Common myeloid progenitor, CD34-positive (primary cell): ENCODE measurements at regions not wholly inside any gene's neighbourhood (a gene's known extent, or its start where the extent isn't known, plus 50 kb on each side); places are given as distances from the start of the nearest gene placed in this dataset.
"Not testable (repeated sequence)": the region's sequence is repeated elsewhere in the genome, so short reads cannot be mapped to it uniquely, and the experiment has no call there.

Experiments used
- CTCF ChIA-PET: fragments of 350-600 bp; sonication (Branson Sonifier 250); formaldehyde crosslinking; loops from one replicate; lab custom pipeline; 2021; ENCODE audit warnings: antibody characterized with exemption; lab: Charles Lee
- POLR2A ChIA-PET: fragments of 350-600 bp; sonication (Branson Sonifier 250); formaldehyde crosslinking; loops from one replicate; lab custom pipeline; 2021; ENCODE audit warnings: antibody characterized with exemption; lab: Charles Lee
- DNase-seq, 3 donors: peaks; one replicate each; pipeline versions ENCODE4 v3.0.0 to v3.0.0-alpha.2; 2013
- H3K27ac ChIP-seq, 2 experiments: 1 replicate in 1 of 2; 2 replicates in 1 of 2; pipeline ENCODE4 v1.7.0; 2013; ENCODE audit warnings: inconsistent platforms in 2 of 2, low read length in 2 of 2, mild to moderate bottlenecking in 2 of 2, low read depth in 1 of 2, moderate library complexity in 1 of 2; ENCODE audit not compliant: severe bottlenecking in 2 of 2, insufficient read depth in 1 of 2, poor library complexity in 1 of 2
- H3K27me3 ChIP-seq, 5 experiments: replicated peaks in 2 of 5; 1 replicate in 3 of 5; 2 replicates in 2 of 5; pipeline versions ENCODE4 v1.6.1 to v1.7.0; 2013; ENCODE audit warnings: low read length in 4 of 5, mild to moderate bottlenecking in 2 of 5, moderate library complexity in 2 of 5, inconsistent platforms in 1 of 5; ENCODE audit not compliant: insufficient read depth in 5 of 5, control insufficient read depth in 4 of 5
- H3K36me3 ChIP-seq, 4 experiments: 1 replicate in 2 of 4; 2 replicates in 2 of 4; pipeline versions ENCODE4 v1.6.1 to v1.7.0; 2013; ENCODE audit warnings: low read length in 3 of 4, control low read depth in 1 of 4, mild to moderate bottlenecking in 1 of 4; ENCODE audit not compliant: control insufficient read depth in 4 of 4, insufficient read depth in 4 of 4
- H3K4me1 ChIP-seq, 4 experiments: 1 replicate in 3 of 4; 2 replicates in 1 of 4; pipeline versions ENCODE4 v1.6.1 to v1.7.1; 2013; ENCODE audit warnings: low read length in 3 of 4, mild to moderate bottlenecking in 3 of 4, control low read depth in 1 of 4, inconsistent platforms in 1 of 4, moderate library complexity in 1 of 4; ENCODE audit not compliant: control insufficient read depth in 4 of 4, insufficient read depth in 4 of 4; ENCODE audit errors: control extremely low read depth in 1 of 4
- H3K4me3 ChIP-seq, 7 experiments: 1 replicate in 4 of 7; 2 replicates in 3 of 7; pipeline versions ENCODE4 v1.5.1 to v1.7.0; 2013; ENCODE audit warnings: mild to moderate bottlenecking in 7 of 7, low read length in 6 of 7, moderate library complexity in 6 of 7, inconsistent platforms in 2 of 7, low read depth in 2 of 7, control low read depth in 1 of 7; ENCODE audit not compliant: insufficient read depth in 4 of 7, control insufficient read depth in 1 of 7; ENCODE audit errors: extremely low read depth in 1 of 7
- H3K9me3 ChIP-seq, 5 experiments: 1 replicate in 4 of 5; 2 replicates in 1 of 5; pipeline versions ENCODE4 v1.6.1 to v1.7.1; 2013; ENCODE audit warnings: low read length in 4 of 5, mild to moderate bottlenecking in 2 of 5, inconsistent platforms in 1 of 5, low read depth in 1 of 5, moderate library complexity in 1 of 5; ENCODE audit not compliant: control insufficient read depth in 4 of 5, insufficient read depth in 2 of 5; ENCODE audit errors: control extremely low read depth in 1 of 5
- WGBS: methylation state at CpG from one replicate; pipeline ENCODE4 v1.1.5; 2013; ENCODE audit not compliant: insufficient coverage; 5-methylcytosine and 5-hydroxymethylcytosine counted together

DNA sequence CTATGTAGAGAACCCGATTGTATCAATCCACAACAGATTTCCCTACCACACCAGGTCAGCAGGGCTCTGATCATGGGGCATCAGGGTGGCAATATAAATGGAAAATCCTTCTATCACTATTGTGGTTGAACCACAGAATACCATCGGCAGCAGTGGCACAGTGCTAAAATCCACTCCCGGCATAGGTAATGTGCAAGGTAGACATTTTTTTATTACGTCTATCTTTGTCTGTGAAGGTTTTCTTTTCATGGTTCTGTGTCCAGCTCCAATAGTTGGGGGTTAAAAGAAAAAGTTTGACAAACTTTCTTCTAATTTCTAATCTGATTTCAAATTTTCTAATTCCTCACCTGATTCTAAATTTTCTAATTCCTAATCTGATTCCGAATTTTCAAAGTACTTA, 302.7 kb upstream of the PREP start:
- Histone ChIP-seq H3K27ac (no peak overlapping the region), H3K36me3 (no peaks in the 10 kb centered on the region), H3K27me3 (no peaks in the 10 kb centered on the region), H3K4me3 (no peak overlapping the region), H3K9me3 (peaks cover 0 to 2% (median 0%) of the 10 kb centered on the region in 5 experiments), H3K4me1 (no peaks in the 10 kb centered on the region)
- WGBS, result 100% methylated on average over 3 of the region's 5 CpGs
- ChIA-PET POLR2A (no interaction called here), CTCF (no interaction called here)
- DNase-seq, result no peak

DNA sequence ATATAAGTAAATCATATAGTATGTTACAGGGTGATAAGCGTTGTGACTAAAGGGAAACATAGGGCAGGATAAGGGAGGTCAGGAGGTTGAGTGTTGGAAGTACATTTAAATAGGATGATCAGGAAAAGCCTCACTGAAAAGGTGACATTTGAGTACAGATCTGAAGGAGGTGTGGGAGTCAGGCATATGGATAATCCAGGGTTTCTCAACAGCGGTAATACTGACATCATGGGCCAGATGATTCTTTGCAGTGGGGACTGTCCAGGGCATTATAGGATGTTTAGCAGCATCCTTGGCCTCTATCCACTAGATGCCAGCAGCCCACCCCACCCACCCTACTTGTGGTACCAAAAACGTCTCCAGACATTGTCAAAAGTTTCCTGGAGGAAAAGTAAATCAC, 292.6 kb upstream of the PREP start:
- 100% methylated on average over 1 of the region's 3 CpGs for WGBS
- ChIA-PET CTCF (no interaction called here), POLR2A (no interaction called here)
- H3K4me1 ChIP-seq, result peaks cover 0 to 4% (median 0%) of the 10 kb centered on the region in 4 experiments
- H3K9me3 ChIP-seq, result no peaks in the 10 kb centered on the region
- H3K27me3 ChIP-seq, result no peaks in the 10 kb centered on the region
- H3K27ac ChIP-seq, result no peak overlapping the region
- no peak overlapping the region for H3K4me3 ChIP-seq
- H3K36me3 ChIP-seq, result no peaks in the 10 kb centered on the region
- no peak for DNase-seq

DNA sequence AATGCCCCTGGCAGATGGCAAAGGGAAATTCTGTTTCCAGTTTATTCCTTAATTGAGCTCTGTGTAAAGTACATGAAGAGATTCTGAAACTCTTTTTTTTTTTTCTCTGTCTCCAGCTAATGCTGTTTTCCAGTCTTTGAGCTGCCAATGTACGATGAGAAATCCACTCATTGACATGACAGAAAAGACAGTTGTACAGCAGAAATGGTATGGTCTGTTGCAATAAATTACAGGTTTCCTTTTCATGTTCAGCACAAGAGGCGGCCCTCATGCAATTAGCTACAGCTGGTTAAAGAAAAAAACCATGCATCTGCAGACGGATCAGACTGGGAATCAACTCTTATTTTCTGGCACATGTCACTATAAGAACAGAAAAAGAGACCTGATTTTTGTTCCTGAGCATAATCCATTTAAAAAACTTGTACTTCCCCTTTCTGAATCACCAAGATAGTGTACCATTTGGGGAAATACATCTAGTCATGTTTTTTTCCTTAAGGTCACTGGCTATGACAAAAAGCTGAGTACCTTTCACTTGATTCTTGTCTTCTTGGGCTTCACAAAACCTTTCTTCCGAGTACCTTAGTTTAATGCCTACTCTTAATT, 289.8 kb upstream of the PREP start:
- Histone ChIP-seq H3K4me1 (peaks cover 0 to 4% (median 0%) of the 10 kb centered on the region in 4 experiments), H3K9me3 (peaks cover 0 to 5% (median 0%) of the 10 kb centered on the region in 5 experiments), H3K4me3 (no peak overlapping the region), H3K27me3 (no peaks in the 10 kb centered on the region), H3K27ac (no peak overlapping the region), H3K36me3 (no peaks in the 10 kb centered on the region)
- POLR2A ChIA-PET, result no interaction called here
- peak; percentile 10 to 56 (median 48) for DNase-seq
- 0% methylated on average over 2 of the region's 4 CpGs for WGBS
- CTCF ChIA-PET, result no interaction called here

DNA sequence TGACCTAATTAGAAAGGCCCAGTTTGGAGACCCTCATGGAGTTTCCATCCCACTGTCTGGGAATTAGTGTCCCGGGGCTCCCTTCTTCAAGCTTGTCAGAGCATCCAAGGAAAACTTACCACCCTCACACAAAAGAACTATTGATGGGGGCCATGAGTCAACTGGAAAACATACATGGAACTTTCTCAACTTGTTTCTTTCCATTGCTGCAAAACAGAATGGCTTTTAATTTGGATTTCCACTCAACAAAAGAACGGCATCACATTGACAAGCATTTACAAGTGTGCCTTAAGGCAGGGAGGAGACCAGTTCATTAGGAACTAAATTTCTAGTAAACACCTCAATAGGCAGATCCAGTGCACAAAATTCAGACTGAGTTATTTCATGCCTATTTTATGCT, 289.1 kb upstream of the PREP start:
- no CpG with 5 or more reads among the region's 2 CpGs for WGBS
- POLR2A ChIA-PET, result no interaction called here
- H3K27me3 ChIP-seq, result no peaks in the 10 kb centered on the region
- peaks cover 0 to 4% (median 0%) of the 10 kb centered on the region in 4 experiments for H3K4me1 ChIP-seq
- H3K4me3 ChIP-seq, result no peak overlapping the region
- no peak overlapping the region for H3K27ac ChIP-seq
- CTCF ChIA-PET, result no interaction called here
- DNase-seq, result no peak
- peaks cover 0 to 12% (median 0%) of the 10 kb centered on the region in 5 experiments for H3K9me3 ChIP-seq
- no peaks in the 10 kb centered on the region for H3K36me3 ChIP-seq

DNA sequence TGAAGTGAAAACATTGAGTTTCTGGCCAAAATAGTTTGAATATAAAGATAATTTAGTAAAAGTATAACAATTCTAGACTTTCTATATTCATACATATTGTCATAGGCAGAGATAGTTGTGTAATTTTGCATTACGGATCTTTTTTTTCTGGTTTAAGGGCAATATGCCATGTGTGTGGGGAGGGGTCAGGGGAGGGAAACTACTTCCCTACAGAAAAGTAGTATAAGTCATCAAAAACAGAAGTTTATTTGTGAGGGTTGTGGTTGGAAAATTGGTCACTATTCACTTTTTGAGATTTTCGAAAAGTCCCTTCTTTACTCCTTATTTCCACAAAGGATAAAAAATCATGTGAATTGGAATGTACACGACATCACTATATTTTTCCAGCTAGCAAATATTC, 288.2 kb upstream of the PREP start:
- peaks cover 0 to 17% (median 0%) of the 10 kb centered on the region in 5 experiments for H3K9me3 ChIP-seq
- H3K27ac ChIP-seq, result no peak overlapping the region
- no peak overlapping the region for H3K4me3 ChIP-seq
- H3K27me3 ChIP-seq, result no peaks in the 10 kb centered on the region
- POLR2A ChIA-PET, result no interaction called here
- WGBS, result no CpG with 5 or more reads among the region's 3 CpGs
- DNase-seq, result peak in 2 of 3 donors; percentile 14 to 15
- CTCF ChIA-PET, result interaction anchor here (0.6 kb wide), 1 partner anchor 588 kb away, joined by 4 read pairs; no protein-coding TSS in a partner anchor
- peaks cover 0 to 4% (median 0%) of the 10 kb centered on the region in 4 experiments for H3K4me1 ChIP-seq
- no peaks in the 10 kb centered on the region for H3K36me3 ChIP-seq

DNA sequence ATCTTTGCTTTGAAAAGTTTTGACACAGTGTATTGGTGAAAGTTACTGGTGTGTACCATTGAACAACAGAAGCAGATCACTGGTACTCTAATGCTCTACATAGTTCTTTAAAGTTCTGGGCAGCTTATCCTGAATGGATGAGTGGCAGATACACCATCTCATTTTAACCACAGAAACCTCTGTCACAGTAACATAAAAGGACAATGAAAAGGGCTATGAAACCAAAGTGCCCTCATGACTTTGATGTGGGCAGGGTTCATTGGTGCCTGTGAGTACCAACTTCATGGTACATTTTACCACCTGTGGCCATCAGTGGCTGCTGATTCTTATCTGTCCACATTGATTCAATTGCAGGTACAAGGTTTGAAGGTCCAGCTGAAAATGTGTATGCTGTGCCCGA, 285.7 kb upstream of the PREP start:
- Histone ChIP-seq H3K36me3 (no peaks in the 10 kb centered on the region), H3K4me3 (no peak overlapping the region), H3K27ac (no peak overlapping the region), H3K4me1 (peaks cover 0 to 4% (median 0%) of the 10 kb centered on the region in 4 experiments), H3K27me3 (no peaks in the 10 kb centered on the region), H3K9me3 (peaks cover 0 to 19% (median 0%) of the 10 kb centered on the region in 5 experiments)
- ChIA-PET POLR2A (no interaction called here), CTCF (no interaction called here)
- no peak for DNase-seq
- WGBS, result 100% methylated on average over 1 of the region's 1 CpG

DNA sequence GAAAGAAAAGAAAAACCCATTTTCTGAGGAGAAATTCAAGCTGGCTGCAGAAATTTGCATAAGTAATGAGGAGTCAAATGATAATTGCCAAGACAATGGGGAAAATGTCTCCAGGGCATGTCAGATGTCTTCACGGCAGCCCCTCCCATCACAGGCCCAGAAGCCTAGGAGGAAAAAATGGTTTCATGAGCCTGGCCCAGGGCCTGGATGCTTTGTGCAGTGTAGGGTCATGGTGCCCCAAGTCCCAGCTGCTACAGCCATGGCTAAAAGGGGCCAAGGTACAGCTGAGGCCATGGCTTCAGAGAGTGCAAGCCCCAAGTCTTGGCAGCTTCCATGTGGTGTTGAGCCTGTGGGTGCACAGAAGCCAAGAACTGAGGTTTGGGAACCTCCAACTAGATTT, 283.9 kb upstream of the PREP start:
- POLR2A ChIA-PET, H3K4me1 ChIP-seq, H3K27me3 ChIP-seq, CTCF ChIA-PET, DNase-seq, H3K4me3 ChIP-seq, H3K27ac ChIP-seq, H3K36me3 ChIP-seq: not testable (repeated sequence)
- 86% methylated on average over 1 of the region's 1 CpG for WGBS
- peaks cover 0 to 19% (median 2%) of the 10 kb centered on the region in 5 experiments for H3K9me3 ChIP-seq
